Skeletal muscle cell (primary cell): ENCODE measurements at regions not wholly inside any gene's neighbourhood (a gene's known extent, or its start where the extent isn't known, plus 50 kb on each side); places are given as distances from the start of the nearest gene placed in this dataset.
"Not testable (repeated sequence)": the region's sequence is repeated elsewhere in the genome, so short reads cannot be mapped to it uniquely, and the experiment has no call there.

ENCODE experiments used
- DNase-seq: peaks from one replicate; pipeline ENCODE4 v3.0.0-alpha.2; 2010; ENCODE audit warnings: low read depth
- H3K4me3 ChIP-seq: 2 replicates; pipeline ENCODE4 v1.5.1; 2011; ENCODE audit warnings: low read depth, mild to moderate bottlenecking, control low read depth, low read length, moderate library complexity

GRCh38 chr2:111378348-111378747, 257.6 kb downstream of the BCL2L11 start:
- not testable (repeated sequence) for H3K4me3 ChIP-seq, DNase-seq

GRCh38 chr2:111380733-111381439, 260.2 kb downstream of the BCL2L11 start:
- DNase-seq, H3K4me3 ChIP-seq: not testable (repeated sequence)

- not testable (repeated sequence) for H3K4me3 ChIP-seq
Observed at GRCh38 chr2:111381530-111382306, 261.0 kb downstream of the BCL2L11 start.

GRCh38 chr2:111382507-111382906, 261.8 kb downstream of the BCL2L11 start:
- not testable (repeated sequence) for H3K4me3 ChIP-seq, DNase-seq

More at GRCh38 chr2:111381530-111382306, 261.0 kb downstream of the BCL2L11 start:
- DNase-seq = not testable (repeated sequence)

- not testable (repeated sequence) for DNase-seq
Observed at GRCh38 chr2:111383311-111383710, 262.6 kb downstream of the BCL2L11 start.

GRCh38 chr2:111385226-111385957, 264.7 kb downstream of the BCL2L11 start:
- DNase-seq, H3K4me3 ChIP-seq: not testable (repeated sequence)

More at GRCh38 chr2:111383311-111383710, 262.6 kb downstream of the BCL2L11 start:
- not testable (repeated sequence) for H3K4me3 ChIP-seq

GRCh38 chr2:111390605-111391004, 269.9 kb downstream of the BCL2L11 start:
- not testable (repeated sequence) for H3K4me3 ChIP-seq, DNase-seq

GRCh38 chr2:111395350-111396128, 274.8 kb downstream of the BCL2L11 start:
- DNase-seq = peak; percentile 41
- H3K4me3 ChIP-seq = not testable (repeated sequence)

- not testable (repeated sequence) for DNase-seq, H3K4me3 ChIP-seq
Observed at GRCh38 chr2:111400598-111401253, 280.0 kb downstream of the BCL2L11 start.

GRCh38 chr2:111401270-111402140, 280.8 kb downstream of the BCL2L11 start:
- DNase-seq, H3K4me3 ChIP-seq: not testable (repeated sequence)

- not testable (repeated sequence) for DNase-seq, H3K4me3 ChIP-seq
Observed at GRCh38 chr2:111402450-111402849, 281.7 kb downstream of the BCL2L11 start.

GRCh38 chr2:111403287-111403686, 282.6 kb downstream of the BCL2L11 start:
- not testable (repeated sequence) for DNase-seq, H3K4me3 ChIP-seq

GRCh38 chr2:111406616-111407015, 285.9 kb downstream of the BCL2L11 start:
- not testable (repeated sequence) for H3K4me3 ChIP-seq, DNase-seq

GRCh38 chr2:111407632-111408194, 287.0 kb downstream of the BCL2L11 start:
- H3K4me3 ChIP-seq, DNase-seq: not testable (repeated sequence)

GRCh38 chr2:111410868-111411406, 290.2 kb downstream of the BCL2L11 start:
- not testable (repeated sequence) for DNase-seq, H3K4me3 ChIP-seq

GRCh38 chr2:111411867-111412681, 291.4 kb downstream of the BCL2L11 start:
- H3K4me3 ChIP-seq, DNase-seq: not testable (repeated sequence)
